RWPE2 (cell line): ENCODE measurements at regions not wholly inside any gene's neighbourhood (a gene's known extent, or its start where the extent isn't known, plus 50 kb on each side); places are given as distances from the start of the nearest gene placed in this dataset.

ENCODE experiments used
- ATAC-seq: fragments of 200-7000 bp; cut with Tn5 transposase; 3 replicates; pipeline ENCODE4 v1.9.1; 2021; ENCODE audit warnings: low read depth
- DNase-seq: peaks from one replicate; pipeline ENCODE4 v3.0.0-alpha.2; 2020; ENCODE audit warnings: low spot score
- H3K27ac ChIP-seq: fragments of 450-650 bp; 2 replicates; pipeline ENCODE4 v1.5.1; 2017; ENCODE audit warnings: mild to moderate bottlenecking; ENCODE audit not compliant: poor library complexity, severe bottlenecking
- H3K27me3 ChIP-seq: fragments of 250-450 bp; sonication (Bioruptor Pico); 2 replicates; pipeline ENCODE4 v1.5.1; 2021; ENCODE audit warnings: mild to moderate bottlenecking, moderate library complexity; ENCODE audit not compliant: insufficient read depth, poor library complexity, severe bottlenecking
- H3K36me3 ChIP-seq: fragments of 250-450 bp; sonication (Bioruptor Pico); 2 replicates; pipeline ENCODE4 v1.5.1; 2020; ENCODE audit warnings: low read depth, mild to moderate bottlenecking, moderate library complexity
- H3K4me1 ChIP-seq: fragments of 250-450 bp; sonication (Bioruptor Pico); 2 replicates; pipeline ENCODE4 v1.5.1; 2021; ENCODE audit warnings: mild to moderate bottlenecking, moderate library complexity; ENCODE audit not compliant: insufficient read depth, poor library complexity, severe bottlenecking
- H3K4me3 ChIP-seq: fragments of 250-450 bp; sonication (Bioruptor Pico); 2 replicates; pipeline ENCODE4 v1.5.1; 2021; ENCODE audit warnings: mild to moderate bottlenecking, moderate library complexity; ENCODE audit not compliant: severe bottlenecking
- H3K9me3 ChIP-seq: fragments of 250-450 bp; sonication (Bioruptor Pico); 2 replicates; pipeline ENCODE4 v1.5.1; 2021; ENCODE audit warnings: mild to moderate bottlenecking, moderate library complexity; ENCODE audit not compliant: severe bottlenecking
- TF ChIP-seq, protein P1 (sequence below): fragments of 450-650 bp; IDR thresholded peaks from one replicate; pipeline ENCODE4 v1.5.1; 2017; ENCODE audit warnings: mild to moderate bottlenecking, moderate library complexity; ENCODE audit not compliant: poor library complexity, severe bottlenecking

DNA sequence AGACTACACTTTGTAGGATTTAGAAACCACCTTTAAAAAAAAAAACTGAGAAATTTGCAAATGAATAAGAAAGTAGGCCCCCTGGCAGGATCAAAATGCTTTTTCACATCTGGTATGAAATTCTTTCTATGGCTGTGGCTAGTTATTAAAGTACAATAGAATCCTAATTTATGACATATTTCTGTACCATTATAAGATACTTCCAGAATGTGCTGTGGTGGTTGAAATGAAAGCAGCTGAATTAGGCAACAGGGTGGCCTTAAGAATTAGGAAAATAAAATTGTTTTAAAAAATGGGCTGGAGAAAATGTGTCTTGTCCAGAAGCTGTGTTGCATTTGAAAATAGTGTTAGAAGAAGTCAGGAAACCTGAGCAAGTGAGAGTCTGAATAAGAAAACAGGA lies 85.9 kb upstream of the PDE3A start:
- TF ChIP-seq, protein P1, sequence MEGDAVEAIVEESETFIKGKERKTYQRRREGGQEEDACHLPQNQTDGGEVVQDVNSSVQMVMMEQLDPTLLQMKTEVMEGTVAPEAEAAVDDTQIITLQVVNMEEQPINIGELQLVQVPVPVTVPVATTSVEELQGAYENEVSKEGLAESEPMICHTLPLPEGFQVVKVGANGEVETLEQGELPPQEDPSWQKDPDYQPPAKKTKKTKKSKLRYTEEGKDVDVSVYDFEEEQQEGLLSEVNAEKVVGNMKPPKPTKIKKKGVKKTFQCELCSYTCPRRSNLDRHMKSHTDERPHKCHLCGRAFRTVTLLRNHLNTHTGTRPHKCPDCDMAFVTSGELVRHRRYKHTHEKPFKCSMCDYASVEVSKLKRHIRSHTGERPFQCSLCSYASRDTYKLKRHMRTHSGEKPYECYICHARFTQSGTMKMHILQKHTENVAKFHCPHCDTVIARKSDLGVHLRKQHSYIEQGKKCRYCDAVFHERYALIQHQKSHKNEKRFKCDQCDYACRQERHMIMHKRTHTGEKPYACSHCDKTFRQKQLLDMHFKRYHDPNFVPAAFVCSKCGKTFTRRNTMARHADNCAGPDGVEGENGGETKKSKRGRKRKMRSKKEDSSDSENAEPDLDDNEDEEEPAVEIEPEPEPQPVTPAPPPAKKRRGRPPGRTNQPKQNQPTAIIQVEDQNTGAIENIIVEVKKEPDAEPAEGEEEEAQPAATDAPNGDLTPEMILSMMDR = no peak
- ATAC-seq = no peak

GRCh38 chr12:20283482-20283881 lies 84.9 kb upstream of the PDE3A start:
- Histone ChIP-seq H3K27me3 (no peaks in the 10 kb centered on the region), H3K27ac (no peak overlapping the region), H3K4me1 (no peaks in the 10 kb centered on the region), H3K9me3 (no peaks in the 10 kb centered on the region), H3K4me3 (no peak overlapping the region), H3K36me3 (no peaks in the 10 kb centered on the region)
- ATAC-seq (no peak), DNase-seq (no peak)
- TF ChIP-seq, protein P1 = no peak

More for the DNA sequence above, 85.9 kb upstream of the PDE3A start:
- no peaks in the 10 kb centered on the region for H3K36me3 ChIP-seq
- no peak for DNase-seq
- H3K4me1 ChIP-seq = no peaks in the 10 kb centered on the region
- no peak overlapping the region for H3K27ac ChIP-seq
- H3K4me3 ChIP-seq = no peak overlapping the region
- H3K27me3 ChIP-seq = no peaks in the 10 kb centered on the region
- no peaks in the 10 kb centered on the region for H3K9me3 ChIP-seq

DNA sequence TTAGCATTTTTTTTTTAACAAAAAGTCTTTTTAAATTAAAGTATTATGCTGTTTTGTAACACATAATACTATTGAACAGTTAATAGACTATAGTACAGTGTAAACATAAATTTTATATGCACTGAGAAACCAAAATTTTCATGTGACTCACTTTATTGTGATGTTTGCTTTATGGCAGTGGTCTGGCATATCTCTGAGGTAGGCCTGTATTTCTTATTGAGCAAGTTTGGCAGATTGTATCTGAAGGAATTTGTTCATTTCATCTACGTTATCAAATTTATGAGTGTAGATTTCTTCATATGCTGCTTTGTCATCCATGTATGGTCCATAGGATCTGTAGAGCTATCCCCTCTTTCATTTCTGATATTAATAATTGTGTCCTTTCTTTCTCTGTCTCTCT lies 78.8 kb upstream of the PDE3A start:
- no peaks in the 10 kb centered on the region for H3K4me1 ChIP-seq
- DNase-seq (no peak), ATAC-seq (no peak)
- no peaks in the 10 kb centered on the region for H3K27me3 ChIP-seq
- no peaks in the 10 kb centered on the region for H3K9me3 ChIP-seq
- H3K36me3 ChIP-seq = no peaks in the 10 kb centered on the region
- H3K27ac ChIP-seq = no peak overlapping the region
- H3K4me3 ChIP-seq = no peak overlapping the region
- TF ChIP-seq, protein P1 = no peak

DNA sequence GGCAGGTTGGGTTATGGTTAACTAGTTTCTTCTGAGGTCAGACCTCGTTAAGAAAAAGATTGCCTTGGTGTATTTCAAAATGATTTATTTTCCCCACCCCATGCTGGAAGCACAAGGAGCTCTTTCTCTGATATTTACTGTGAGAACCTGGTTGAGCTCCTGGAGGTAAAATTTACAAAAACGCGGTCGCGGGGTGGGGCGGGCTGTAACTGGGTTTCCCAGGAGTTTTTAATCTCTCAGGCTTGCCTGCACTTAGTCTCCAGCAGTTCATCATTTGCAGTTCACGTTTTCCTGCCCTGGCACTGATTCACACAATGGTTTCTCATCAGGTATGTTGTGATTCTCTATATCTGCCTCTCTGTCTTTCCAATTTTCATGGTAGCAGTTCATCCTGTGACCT lies 67.9 kb upstream of the PDE3A start:
- Histone ChIP-seq H3K27ac (no peak overlapping the region), H3K9me3 (no peaks in the 10 kb centered on the region), H3K4me1 (no peaks in the 10 kb centered on the region), H3K36me3 (no peaks in the 10 kb centered on the region), H3K4me3 (no peak overlapping the region), H3K27me3 (no peaks in the 10 kb centered on the region)
- TF ChIP-seq, protein P1 = no peak
- DNase-seq (no peak), ATAC-seq (no peak)

GRCh38 chr12:20305470-20305869 lies 62.9 kb upstream of the PDE3A start:
- Histone ChIP-seq H3K36me3 (no peaks in the 10 kb centered on the region), H3K27ac (no peak overlapping the region), H3K4me3 (no peak overlapping the region), H3K27me3 (no peaks in the 10 kb centered on the region), H3K4me1 (no peaks in the 10 kb centered on the region), H3K9me3 (no peaks in the 10 kb centered on the region)
- TF ChIP-seq, protein P1 = no peak
- ATAC-seq (no peak), DNase-seq (no peak)
